HepG2 (cell line): ENCODE measurements at regions not wholly inside any gene's neighbourhood (a gene's known extent, or its start where the extent isn't known, plus 50 kb on each side); places are given as distances from the start of the nearest gene placed in this dataset.

Source experiments
- CHD2 ChIP-seq: IDR thresholded peaks from 2 replicates; pipeline ENCODE4 v1.6.1; 2011; ENCODE audit warnings: low read depth, low read length, improper control_type of control experiment
- CTCF ChIP-seq: sonication (generic); formaldehyde crosslinking; IDR thresholded peaks from 2 replicates; pipeline ENCODE4 v1.5.0; 2020; ENCODE audit warnings: mild to moderate bottlenecking, missing genetic modification reagents, moderate library complexity
- EZH2 ChIP-seq: conservative IDR thresholded peaks from 2 replicates; pipeline ENCODE4 v1.6.1; 2012; ENCODE audit warnings: mild to moderate bottlenecking, low read depth, low read length, moderate library complexity
- FOXC1 ChIP-seq: sonication (generic); formaldehyde crosslinking; IDR thresholded peaks from 2 replicates; pipeline ENCODE4 v1.8.0; 2022; ENCODE audit warnings: mild to moderate bottlenecking, missing genetic modification reagents, borderline replicate concordance
- POLR2A ChIP-seq, 2 experiments: IDR thresholded peaks; 2 replicates each; pipeline ENCODE4 v1.6.1; 2011; ENCODE audit warnings: low read depth in 2 of 2, low read length in 2 of 2, mild to moderate bottlenecking in 1 of 2, moderate library complexity in 1 of 2; ENCODE audit not compliant: insufficient read depth in 1 of 2
- POLR2AphosphoS5 ChIP-seq: IDR thresholded peaks from 2 replicates; pipeline ENCODE4 v1.6.1; 2012; ENCODE audit warnings: low read depth, low read length
- RNF2 ChIP-seq: fragments of 450-650 bp; conservative IDR thresholded peaks from 2 replicates; pipeline ENCODE4 v1.6.1; 2016; ENCODE audit warnings: low read depth
- TCF7 ChIP-seq: sonication (generic); IDR thresholded peaks from 2 replicates; pipeline ENCODE4 v1.6.1; 2016; ENCODE audit warnings: antibody characterized with exemption, low read depth
- TF ChIP-seq, protein P1 (sequence below): sonication (generic); formaldehyde crosslinking; IDR thresholded peaks from 2 replicates; pipeline ENCODE4 v1.4.0; 2020; ENCODE audit warnings: missing genetic modification reagents
- TF ChIP-seq, protein P2 (sequence below): IDR thresholded peaks from 2 replicates; pipeline ENCODE4 v1.6.1; 2012; ENCODE audit warnings: inconsistent platforms

DNA sequence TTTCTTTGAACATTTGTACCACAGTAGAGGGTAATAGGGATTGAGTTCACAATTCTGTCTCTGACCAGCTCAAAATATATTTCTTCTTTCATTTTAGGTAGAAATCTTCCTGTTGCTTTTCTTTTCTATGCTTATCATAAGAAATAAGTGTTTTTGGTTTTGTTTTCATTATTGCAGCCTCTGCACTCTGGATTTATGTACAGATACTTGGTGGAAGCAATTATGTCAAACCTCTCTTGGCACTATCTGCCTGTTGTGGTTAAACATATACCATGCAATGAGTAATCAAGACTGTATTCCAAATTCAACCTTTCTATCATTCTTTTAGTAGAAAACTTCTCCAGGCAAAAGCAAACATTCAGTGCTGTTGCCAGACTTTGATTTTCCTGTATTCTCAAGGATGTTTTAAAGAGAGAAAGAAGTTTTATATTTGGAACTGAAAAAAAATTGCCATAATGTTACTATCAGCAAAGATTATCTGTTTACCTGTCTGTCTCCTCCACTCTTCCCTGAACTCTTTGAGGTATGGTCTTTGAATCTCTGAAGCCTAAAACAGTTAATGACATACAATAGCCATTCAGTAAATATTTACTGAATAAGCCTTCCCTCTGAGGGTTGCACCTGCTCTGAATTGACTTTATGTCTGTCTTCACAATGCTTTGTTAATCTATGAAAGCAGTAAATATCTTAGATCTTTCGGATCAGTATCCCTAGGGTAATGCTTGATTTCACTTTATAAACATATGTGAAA is 612.5 kb upstream of the PRR20A start:
- TF ChIP-seq TCF7 (no peak), EZH2 (no peak), FOXC1 (no peak), POLR2A (IDR thresholded peaks at IDR 0.05; ENCODE audit: insufficient read depth in 1 of 2, low read depth in 2 of 2, low read length in 2 of 2) (no peak), CHD2 (no peak), RNF2 (no peak), CTCF (CRISPR knock-in tag) (no peak), POLR2AphosphoS5 (no peak)
- TF ChIP-seq, protein P1, sequence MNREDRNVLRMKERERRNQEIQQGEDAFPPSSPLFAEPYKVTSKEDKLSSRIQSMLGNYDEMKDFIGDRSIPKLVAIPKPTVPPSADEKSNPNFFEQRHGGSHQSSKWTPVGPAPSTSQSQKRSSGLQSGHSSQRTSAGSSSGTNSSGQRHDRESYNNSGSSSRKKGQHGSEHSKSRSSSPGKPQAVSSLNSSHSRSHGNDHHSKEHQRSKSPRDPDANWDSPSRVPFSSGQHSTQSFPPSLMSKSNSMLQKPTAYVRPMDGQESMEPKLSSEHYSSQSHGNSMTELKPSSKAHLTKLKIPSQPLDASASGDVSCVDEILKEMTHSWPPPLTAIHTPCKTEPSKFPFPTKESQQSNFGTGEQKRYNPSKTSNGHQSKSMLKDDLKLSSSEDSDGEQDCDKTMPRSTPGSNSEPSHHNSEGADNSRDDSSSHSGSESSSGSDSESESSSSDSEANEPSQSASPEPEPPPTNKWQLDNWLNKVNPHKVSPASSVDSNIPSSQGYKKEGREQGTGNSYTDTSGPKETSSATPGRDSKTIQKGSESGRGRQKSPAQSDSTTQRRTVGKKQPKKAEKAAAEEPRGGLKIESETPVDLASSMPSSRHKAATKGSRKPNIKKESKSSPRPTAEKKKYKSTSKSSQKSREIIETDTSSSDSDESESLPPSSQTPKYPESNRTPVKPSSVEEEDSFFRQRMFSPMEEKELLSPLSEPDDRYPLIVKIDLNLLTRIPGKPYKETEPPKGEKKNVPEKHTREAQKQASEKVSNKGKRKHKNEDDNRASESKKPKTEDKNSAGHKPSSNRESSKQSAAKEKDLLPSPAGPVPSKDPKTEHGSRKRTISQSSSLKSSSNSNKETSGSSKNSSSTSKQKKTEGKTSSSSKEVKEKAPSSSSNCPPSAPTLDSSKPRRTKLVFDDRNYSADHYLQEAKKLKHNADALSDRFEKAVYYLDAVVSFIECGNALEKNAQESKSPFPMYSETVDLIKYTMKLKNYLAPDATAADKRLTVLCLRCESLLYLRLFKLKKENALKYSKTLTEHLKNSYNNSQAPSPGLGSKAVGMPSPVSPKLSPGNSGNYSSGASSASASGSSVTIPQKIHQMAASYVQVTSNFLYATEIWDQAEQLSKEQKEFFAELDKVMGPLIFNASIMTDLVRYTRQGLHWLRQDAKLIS (CRISPR knock-in tag): no peak
- TF ChIP-seq, protein P2, sequence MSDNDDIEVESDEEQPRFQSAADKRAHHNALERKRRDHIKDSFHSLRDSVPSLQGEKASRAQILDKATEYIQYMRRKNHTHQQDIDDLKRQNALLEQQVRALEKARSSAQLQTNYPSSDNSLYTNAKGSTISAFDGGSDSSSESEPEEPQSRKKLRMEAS: no peak
